ENCODE measurements at regions not wholly inside any gene's neighbourhood (a gene's known extent, or its start where the extent isn't known, plus 50 kb on each side); places are given as distances from the start of the nearest gene placed in this dataset.

DNA sequence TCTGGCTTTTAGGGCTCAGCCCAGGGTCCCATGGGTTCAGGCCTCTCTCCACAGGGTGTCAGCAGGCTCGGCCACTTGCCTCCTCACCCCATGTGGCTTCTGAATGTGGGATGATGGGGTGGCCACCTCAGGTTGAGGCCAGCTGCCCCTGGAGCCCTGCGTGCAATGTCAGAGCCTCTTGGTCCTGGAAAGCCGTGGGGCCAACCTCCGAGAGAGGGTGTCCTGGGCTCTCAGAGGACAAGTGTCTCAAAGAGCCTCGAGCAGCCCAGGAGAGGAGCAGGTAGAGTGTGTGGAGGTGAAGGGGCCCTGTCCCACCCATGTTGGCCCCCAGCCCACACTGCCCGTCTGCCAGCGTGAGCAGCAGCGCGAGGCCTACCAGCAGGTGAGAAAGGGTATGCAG is 86.0 kb downstream of the PLXNA1 start:
- no peak for ATAC-seq (ENCODE audit: low FRiP score)
- no peak for DNase-seq (ENCODE audit: low spot score)
- TF ChIP-seq CTCF (IDR thresholded peaks at IDR 0.05): no peak

DNA sequence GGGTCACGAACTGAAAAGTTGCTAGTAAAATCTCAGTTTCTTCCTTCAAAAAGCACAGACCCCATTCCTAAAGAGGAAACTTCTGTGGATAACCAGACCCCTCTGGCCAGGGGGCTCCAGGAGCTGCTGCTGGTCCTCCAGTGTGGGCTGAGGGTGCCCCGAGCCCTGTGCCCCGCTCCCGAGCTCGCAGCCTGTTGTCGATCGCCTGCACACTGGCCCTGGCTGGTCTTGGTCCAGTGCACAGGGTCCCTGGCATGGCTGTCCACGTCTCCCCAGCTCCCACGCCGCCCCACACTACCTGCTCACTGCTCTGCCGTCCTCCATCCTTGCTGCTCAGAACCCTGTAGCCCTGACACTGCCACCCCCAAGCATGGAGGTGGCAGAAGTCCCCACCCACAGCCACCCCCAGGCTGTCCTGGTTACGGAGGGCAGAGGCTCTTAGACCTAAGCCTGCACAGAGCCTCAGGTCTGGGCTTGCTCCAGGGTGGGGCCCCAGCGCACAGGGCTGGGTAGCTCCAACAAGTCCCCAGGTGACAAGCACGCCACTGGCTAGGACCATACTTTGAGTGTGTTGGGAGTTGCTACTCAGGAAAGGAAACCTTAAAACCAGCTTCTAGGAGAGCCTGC is 87.0 kb downstream of the PLXNA1 start:
- DNase-seq (ENCODE audit: low spot score) (no peak), ATAC-seq (ENCODE audit: low FRiP score) (no peak)
- no peak for TF ChIP-seq CTCF (IDR thresholded peaks at IDR 0.05)

GRCh38 chr3:127070776-127071175 is 87.9 kb downstream of the PLXNA1 start:
- no peak for TF ChIP-seq CTCF (IDR thresholded peaks at IDR 0.05)
- ATAC-seq (ENCODE audit: low FRiP score): no peak
- DNase-seq (ENCODE audit: low spot score): no peak

DNA sequence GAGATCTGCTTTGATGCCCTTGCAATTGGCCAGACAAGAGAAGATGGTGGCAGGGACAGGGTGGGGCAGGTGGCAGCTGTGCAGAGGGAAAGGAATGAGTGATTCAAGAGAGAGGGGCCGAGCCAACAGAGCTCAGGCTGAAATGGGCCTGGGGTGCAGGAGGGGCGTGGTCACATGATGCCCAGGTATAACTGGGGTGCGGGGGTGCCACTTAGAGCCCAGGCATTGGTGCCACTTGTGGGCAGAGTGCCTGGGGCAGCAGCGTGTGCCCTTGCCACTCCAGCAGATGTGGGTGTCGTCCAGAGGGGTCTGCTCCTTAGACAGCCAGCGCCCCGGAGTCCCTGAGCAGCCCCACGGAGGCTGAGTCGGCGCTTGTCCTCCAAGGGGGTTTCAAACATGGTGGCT is 88.7 kb downstream of the PLXNA1 start:
- ATAC-seq (ENCODE audit: low FRiP score): no peak
- DNase-seq (ENCODE audit: low spot score): no peak
- TF ChIP-seq CTCF (IDR thresholded peaks at IDR 0.05): no peak

DNA sequence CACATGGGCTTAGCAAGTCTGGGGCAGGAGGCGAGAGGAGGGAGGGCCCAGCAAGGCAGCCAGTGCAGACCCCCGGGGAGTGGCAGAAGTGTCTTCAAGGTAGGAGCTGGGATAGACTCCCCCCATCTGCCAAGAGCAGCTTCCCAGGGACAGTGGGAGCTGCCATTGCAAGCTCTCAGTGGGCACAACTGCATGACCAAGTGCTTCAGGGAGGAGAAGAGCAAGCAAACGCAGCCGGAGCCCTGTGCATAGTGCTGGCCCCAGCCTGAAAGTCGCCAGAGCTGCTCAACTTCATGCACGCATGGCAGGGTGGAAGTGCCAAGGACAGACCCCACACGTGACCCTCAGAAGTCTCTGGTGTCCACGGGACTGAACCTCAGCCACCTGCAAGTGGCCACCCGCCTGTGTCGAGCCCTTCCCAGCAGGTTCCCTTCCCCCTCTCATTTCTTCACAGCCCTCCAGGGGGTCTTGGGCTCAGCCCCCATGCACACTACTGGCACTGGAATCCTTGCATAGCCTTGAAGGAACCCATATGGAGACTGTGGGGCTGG is 89.4 kb downstream of the PLXNA1 start:
- DNase-seq (ENCODE audit: low spot score): no peak
- TF ChIP-seq CTCF (IDR thresholded peaks at IDR 0.05): no peak
- ATAC-seq (ENCODE audit: low FRiP score): no peak

DNA sequence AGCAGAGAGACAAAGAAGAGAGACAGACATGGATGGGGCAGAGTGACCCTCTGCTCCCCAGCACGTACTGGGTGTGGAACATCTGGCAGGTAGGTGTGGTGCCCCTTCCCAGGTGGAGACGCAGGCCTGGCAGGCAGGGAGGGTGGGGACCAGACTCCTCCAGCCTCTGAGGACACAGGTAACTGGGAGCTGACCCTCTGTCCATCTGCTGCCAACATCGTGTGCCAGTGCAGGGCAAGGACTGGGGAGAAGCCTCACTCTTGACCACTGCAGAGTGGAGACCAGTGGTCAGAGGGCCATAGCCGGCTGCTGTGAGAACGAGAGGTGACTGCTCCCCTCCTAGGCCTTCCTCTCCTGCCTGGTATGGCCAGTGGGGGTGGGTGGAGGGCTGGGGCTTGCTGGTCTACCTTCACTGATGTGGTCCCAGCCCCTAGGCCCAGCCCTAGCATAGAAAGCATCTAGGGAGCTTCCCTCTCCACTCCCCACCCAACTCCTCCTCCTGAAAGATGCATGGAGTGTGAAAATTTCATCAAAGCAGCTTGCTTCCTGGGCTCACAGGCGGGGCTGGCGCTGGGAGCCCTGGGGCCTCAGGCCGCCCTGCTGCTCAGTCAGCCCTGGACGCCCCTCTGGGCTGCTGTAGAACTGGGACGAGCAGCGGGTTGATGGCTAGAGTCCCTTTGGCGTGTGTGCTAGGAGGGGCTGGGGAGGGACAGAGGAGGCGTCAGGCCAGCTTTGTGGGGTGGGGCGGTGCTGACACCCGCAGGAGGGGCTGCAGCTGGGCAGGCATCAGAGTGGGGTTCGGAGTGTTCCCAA is 90.3 kb downstream of the PLXNA1 start:
- DNase-seq (ENCODE audit: low spot score) (no peak), ATAC-seq (ENCODE audit: low FRiP score) (no peak)
- no peak for TF ChIP-seq CTCF (IDR thresholded peaks at IDR 0.05)
